ENCODE measurements at regions not wholly inside any gene's neighbourhood (a gene's known extent, or its start where the extent isn't known, plus 50 kb on each side); places are given as distances from the start of the nearest gene placed in this dataset.
"Not testable (repeated sequence)": the region's sequence is repeated elsewhere in the genome, so short reads cannot be mapped to it uniquely, and the experiment has no call there.

DNA sequence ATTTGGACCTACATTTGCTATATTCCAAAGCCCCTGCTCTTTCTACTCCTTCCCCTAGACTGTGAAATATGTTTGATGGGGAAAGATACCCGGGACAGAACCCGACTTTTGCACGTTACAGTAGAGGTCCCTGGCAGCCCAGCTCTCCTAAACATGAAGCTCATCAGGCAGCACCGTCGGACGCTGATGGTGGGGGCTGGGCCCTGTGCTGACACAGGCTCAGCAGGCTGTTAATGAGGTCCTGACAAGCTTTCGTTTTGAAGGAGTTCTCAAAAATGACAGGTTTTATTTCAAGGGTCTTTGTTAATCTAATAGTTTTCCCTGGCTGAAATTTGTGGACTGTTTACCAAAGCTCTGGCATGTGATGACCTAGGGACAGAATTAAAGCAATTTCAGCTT lies 102.3 kb downstream of the SLC25A47 start:
- POLR2A ChIA-PET = interaction anchor here (1.2 kb wide), 1 partner anchor 51 kb away, joined by 3 read pairs; no protein-coding TSS in a partner anchor
- DNase-seq (ENCODE audit: extremely low spot score) = no peak
- CTCF ChIA-PET = interaction anchor here (1.9 kb wide), 1 partner anchor 40 kb away, joined by 5 read pairs; no protein-coding TSS in a partner anchor
- no peak for TF ChIP-seq FOXM1 (IDR thresholded peaks at IDR 0.05; ENCODE audit: borderline replicate concordance)
- no peak for TF ChIP-seq SP1 (IDR thresholded peaks at IDR 0.05)
- TF ChIP-seq ZNF384 (IDR thresholded peaks at IDR 0.05) = no peak
- no peak for TF ChIP-seq TARDBP (IDR thresholded peaks at IDR 0.05)
- TF ChIP-seq L3MBTL2 (conservative IDR thresholded peaks at IDR 0.05) = no peak
- TF ChIP-seq FOXK2 (IDR thresholded peaks at IDR 0.05) = no peak

DNA sequence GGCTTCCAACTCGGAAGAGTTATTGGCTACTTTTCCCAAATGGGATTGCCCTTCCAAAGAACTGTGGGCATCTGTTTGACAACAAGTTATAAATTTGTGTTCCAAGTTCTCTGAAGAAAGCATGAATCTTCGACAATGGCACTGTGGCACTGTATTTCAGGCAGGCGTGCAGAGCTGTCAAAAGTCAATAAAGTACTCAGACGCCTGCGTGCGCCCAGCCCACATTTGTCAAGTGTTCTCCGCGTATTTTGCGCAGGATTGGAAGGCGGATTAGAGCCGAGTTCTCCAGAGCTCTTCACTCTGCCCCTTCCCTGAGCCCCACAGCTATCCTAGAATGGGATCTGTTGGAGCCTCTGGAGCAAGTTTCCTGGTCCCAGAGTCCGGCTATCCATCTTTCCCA lies 103.2 kb downstream of the SLC25A47 start:
- CTCF ChIA-PET = interaction anchor here (1.9 kb wide), 1 partner anchor 41 kb away, joined by 5 read pairs; no protein-coding TSS in a partner anchor
- DNase-seq (ENCODE audit: extremely low spot score) = no peak
- TF ChIP-seq FOXA1 (IDR thresholded peaks at IDR 0.05) (no peak), FOXK2 (IDR thresholded peaks at IDR 0.05) (no peak), NFRKB (IDR thresholded peaks at IDR 0.05) (no peak), LEF1 (IDR thresholded peaks at IDR 0.05; ENCODE audit: borderline replicate concordance) (no peak)
- TF ChIP-seq, protein P1, sequence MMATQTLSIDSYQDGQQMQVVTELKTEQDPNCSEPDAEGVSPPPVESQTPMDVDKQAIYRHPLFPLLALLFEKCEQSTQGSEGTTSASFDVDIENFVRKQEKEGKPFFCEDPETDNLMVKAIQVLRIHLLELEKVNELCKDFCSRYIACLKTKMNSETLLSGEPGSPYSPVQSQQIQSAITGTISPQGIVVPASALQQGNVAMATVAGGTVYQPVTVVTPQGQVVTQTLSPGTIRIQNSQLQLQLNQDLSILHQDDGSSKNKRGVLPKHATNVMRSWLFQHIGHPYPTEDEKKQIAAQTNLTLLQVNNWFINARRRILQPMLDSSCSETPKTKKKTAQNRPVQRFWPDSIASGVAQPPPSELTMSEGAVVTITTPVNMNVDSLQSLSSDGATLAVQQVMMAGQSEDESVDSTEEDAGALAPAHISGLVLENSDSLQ (IDR thresholded peaks at IDR 0.05) = no peak
- POLR2A ChIA-PET = no interaction called here

DNA sequence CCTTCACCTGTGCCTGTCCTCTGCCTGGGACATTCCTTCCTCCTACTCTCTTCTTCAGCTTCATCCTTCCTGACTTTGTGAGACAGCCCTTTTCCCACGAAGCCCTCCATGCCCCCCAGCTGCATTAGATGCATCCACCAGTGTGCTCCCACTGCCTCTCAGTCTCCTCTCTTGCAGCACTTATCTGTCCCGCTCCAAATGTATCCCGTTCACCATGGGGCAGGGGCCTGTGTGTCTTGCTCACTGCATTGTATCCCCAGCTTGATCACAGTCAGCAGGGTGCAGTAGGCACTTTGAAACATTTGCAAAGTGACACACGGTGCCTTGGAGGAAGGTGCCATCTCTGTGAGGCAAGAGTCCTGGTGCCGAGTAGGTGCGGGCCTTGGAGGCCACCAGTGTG lies 104.0 kb downstream of the SLC25A47 start:
- no peak for DNase-seq (ENCODE audit: extremely low spot score)
- POLR2A ChIA-PET = interaction anchor here (1.1 kb wide), 1 partner anchor 9 kb away, joined by 5 read pairs; no protein-coding TSS in a partner anchor
- TF ChIP-seq CTBP1 (IDR thresholded peaks at IDR 0.05; ENCODE audit: borderline replicate concordance) (no peak), L3MBTL2 (conservative IDR thresholded peaks at IDR 0.05) (no peak), TARDBP (IDR thresholded peaks at IDR 0.05) (no peak)
- CTCF ChIA-PET = interaction anchor here (1.9 kb wide), 1 partner anchor 42 kb away, joined by 5 read pairs; no protein-coding TSS in a partner anchor

DNA sequence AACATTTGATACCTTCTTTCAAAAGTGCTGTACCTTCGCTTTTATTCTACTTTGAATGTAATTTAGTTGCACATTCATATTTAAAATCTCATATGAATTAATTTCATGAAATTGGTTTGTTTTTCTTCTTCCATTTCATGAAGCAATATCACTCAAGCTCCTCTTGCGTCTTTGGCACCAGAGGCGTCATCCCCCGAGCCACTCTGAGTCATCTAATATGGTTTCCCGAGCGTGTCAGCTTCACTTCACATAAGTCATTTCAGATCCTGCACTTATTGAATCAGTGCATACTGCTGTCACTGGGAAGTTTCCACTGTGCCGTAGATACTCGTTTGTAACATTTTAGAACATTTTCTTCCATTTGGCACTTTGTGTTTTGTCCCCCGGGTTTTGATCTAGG lies 105.6 kb downstream of the SLC25A47 start:
- CTCF ChIA-PET = interaction anchor here (0.8 kb wide), 1 partner anchor 17 kb away, joined by 3 read pairs; no protein-coding TSS in a partner anchor
- DNase-seq (ENCODE audit: extremely low spot score) = no peak
- TF ChIP-seq SP1 (IDR thresholded peaks at IDR 0.05) = no peak
- TF ChIP-seq FOXA1 (IDR thresholded peaks at IDR 0.05) = no peak
- TF ChIP-seq ZNF384 (IDR thresholded peaks at IDR 0.05) = no peak
- no peak for TF ChIP-seq BHLHE40 (IDR thresholded peaks at IDR 0.05; ENCODE audit: borderline replicate concordance)
- TF ChIP-seq FOXM1 (IDR thresholded peaks at IDR 0.05; ENCODE audit: borderline replicate concordance) = no peak
- POLR2A ChIA-PET = no interaction called here

DNA sequence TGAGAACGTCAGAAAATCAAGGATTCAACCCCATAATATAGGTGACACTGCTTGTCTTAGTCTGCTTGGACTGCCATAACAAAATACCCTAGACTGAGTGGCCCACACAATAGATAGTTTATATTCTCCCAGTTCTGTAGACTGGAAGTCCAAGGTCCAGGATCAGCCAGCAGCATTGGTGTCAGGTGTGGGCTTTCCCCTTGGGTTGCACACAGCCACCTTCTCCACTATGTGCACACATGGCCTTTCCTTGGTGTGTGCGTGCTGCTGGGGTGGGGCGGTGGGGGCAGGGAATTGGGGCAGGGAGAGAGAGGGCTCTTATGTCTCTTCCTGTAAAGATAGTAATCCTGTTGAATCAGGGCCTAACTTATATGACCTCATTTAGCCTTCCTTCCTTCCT lies 106.4 kb downstream of the SLC25A47 start:
- DNase-seq (ENCODE audit: extremely low spot score) = no peak
- POLR2A ChIA-PET = no interaction called here
- TF ChIP-seq HDGF (IDR thresholded peaks at IDR 0.05; ENCODE audit: borderline replicate concordance) = no peak
- CTCF ChIA-PET = no interaction called here

DNA sequence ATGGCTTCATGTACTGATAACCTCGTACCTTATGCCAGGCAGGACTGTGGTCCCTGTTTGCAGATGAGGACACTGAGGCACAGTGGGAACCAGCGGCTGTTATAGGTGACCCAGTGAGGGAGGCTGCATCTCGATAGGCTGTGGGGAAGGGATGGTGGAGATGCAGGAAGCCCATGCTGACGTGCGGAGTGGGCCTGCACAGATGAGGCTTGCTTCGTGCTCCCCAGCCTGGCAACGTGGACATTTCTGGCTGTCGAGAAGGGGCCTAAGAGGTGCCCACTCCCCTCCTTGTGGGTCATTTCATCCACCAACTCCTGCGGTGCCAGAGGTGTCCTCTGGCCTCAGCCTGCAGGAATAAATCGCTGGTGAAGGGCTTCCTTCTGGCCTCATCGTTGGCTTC lies 107.4 kb downstream of the SLC25A47 start:
- TF ChIP-seq TARDBP (IDR thresholded peaks at IDR 0.05) (no peak), ZNF384 (IDR thresholded peaks at IDR 0.05) (no peak), HDGF (IDR thresholded peaks at IDR 0.05; ENCODE audit: borderline replicate concordance) (no peak), ARNT (IDR thresholded peaks at IDR 0.05) (no peak), BHLHE40 (IDR thresholded peaks at IDR 0.05; ENCODE audit: borderline replicate concordance) (no peak), SUZ12 (IDR thresholded peaks at IDR 0.05) (no peak), L3MBTL2 (conservative IDR thresholded peaks at IDR 0.05) (no peak), FOXM1 (IDR thresholded peaks at IDR 0.05; ENCODE audit: borderline replicate concordance) (no peak), LEF1 (IDR thresholded peaks at IDR 0.05; ENCODE audit: borderline replicate concordance) (no peak), FOXA1 (IDR thresholded peaks at IDR 0.05) (no peak), CTBP1 (IDR thresholded peaks at IDR 0.05; ENCODE audit: borderline replicate concordance) (no peak)
- TF ChIP-seq, protein P1 (IDR thresholded peaks at IDR 0.05) = no peak
- DNase-seq (ENCODE audit: extremely low spot score) = no peak
- ChIA-PET CTCF (no interaction called here), POLR2A (no interaction called here)

DNA sequence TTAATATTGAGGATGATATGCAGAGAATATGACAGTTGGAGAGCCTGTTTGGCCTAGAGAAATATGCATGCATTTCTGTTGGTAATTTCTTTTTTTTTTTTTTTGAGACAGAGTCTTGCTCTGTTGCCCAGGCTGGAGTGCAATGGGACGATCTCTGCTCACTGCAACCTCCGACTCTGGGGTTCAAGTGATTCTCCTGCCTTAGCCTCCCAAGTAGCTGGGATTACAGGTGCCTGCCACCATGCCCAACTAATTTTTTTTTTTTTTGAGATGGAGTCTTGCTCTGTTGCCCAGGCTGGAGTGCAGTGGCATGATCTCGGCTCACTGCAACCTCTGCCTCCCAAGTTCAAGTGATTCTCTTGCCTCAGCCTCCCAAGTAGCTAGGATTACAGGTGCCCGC lies 108.3 kb downstream of the SLC25A47 start:
- CTCF ChIA-PET; DNase-seq (ENCODE audit: extremely low spot score); POLR2A ChIA-PET: not testable (repeated sequence)

DNA sequence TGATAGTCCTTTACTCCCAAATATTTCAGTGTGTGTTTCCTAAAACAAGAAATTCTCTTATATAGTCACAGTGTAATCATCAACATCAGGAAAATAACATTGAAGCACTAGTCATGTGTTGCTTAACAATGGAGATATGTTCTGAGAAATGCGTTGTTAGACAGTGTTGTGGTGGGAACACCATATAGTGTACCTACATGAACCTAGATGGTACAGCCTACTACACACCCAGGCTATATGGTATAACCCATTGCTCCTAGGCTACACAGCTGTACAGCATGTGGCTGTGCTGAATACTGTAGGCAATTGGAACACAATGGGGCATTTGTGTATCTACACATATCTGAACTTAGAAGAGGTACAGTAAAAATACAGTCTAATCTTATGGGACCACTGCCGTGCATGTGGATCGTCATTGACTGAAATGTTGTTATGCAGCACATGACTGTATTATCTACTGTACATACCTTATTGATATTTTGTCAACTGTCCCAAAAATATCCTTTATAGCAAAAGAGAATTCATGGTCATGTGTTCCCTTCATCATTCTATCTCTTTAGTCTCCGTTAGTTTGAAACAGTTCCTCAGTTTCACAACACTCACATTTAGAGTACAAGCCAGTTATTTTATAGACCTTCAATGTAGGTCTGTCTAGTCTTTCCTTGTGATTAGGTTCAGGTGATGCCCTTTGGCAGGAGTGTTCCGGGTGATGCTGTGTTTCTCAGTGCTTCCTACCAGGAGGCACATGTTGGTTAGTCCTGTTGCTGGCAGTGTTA lies 109.7 kb downstream of the SLC25A47 start:
- CTCF ChIA-PET = no interaction called here
- POLR2A ChIA-PET = no interaction called here
- TF ChIP-seq HDGF (IDR thresholded peaks at IDR 0.05; ENCODE audit: borderline replicate concordance) (no peak), L3MBTL2 (conservative IDR thresholded peaks at IDR 0.05) (no peak), ZNF384 (IDR thresholded peaks at IDR 0.05) (no peak), FOXM1 (IDR thresholded peaks at IDR 0.05; ENCODE audit: borderline replicate concordance) (no peak), LEF1 (IDR thresholded peaks at IDR 0.05; ENCODE audit: borderline replicate concordance) (no peak)
- TF ChIP-seq, protein P1 (IDR thresholded peaks at IDR 0.05) = no peak
- DNase-seq (ENCODE audit: extremely low spot score) = no peak

Data from HEK293T (cell line).